Tibial nerve (tissue), 3 donors: ENCODE measurements at regions not wholly inside any gene's neighbourhood (a gene's known extent, or its start where the extent isn't known, plus 50 kb on each side); places are given as distances from the start of the nearest gene placed in this dataset.

Experiments used
- EP300 ChIP-seq, 2 donors: sonication (generic); formaldehyde crosslinking; IDR thresholded peaks; one replicate each; pipeline ENCODE4 v1.6.1; 2017; ENCODE audit warnings: antibody characterized with exemption in 2 of 2, mild to moderate bottlenecking in 1 of 2
- POLR2A ChIP-seq, 2 donors: fragments of 450-650 bp; IDR thresholded peaks; one replicate each; pipeline ENCODE4 v1.6.1; 2017; ENCODE audit warnings: antibody characterized with exemption in 2 of 2, mild to moderate bottlenecking in 2 of 2, moderate library complexity in 2 of 2

DNA sequence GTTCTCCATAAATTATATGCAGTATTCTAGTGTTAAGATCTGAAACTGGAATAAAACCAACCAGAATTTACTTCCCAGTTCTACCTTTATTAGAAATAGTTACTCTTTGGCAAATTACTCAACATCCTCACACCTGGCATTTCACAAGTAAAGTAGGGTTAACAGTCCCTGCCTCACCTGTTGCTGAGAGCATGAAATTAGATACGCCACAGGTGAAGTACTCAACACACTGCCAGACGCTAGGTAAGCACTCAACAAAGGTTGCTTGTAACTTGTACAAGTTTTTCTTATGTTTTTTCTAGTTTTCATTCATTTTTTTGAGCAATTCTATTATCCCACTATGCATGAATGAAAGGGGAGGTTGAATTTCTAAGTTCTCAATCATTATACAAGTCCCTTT lies 267.6 kb upstream of the ARHGAP42 start:
- TF ChIP-seq POLR2A (IDR thresholded peaks at IDR 0.05) = no peak
- TF ChIP-seq EP300 (IDR thresholded peaks at IDR 0.05) = no peak
